ENCODE measurements at regions not wholly inside any gene's neighbourhood (a gene's known extent, or its start where the extent isn't known, plus 50 kb on each side); places are given as distances from the start of the nearest gene placed in this dataset.
"Not testable (repeated sequence)": the region's sequence is repeated elsewhere in the genome, so short reads cannot be mapped to it uniquely, and the experiment has no call there.

GRCh38 chr11:35046681-35047080, 92.3 kb upstream of the CD44 start:
- Histone ChIP-seq H3K27ac (replicated peaks; ENCODE audit: low read length) (no peak overlapping the region), H3K18ac (ENCODE audit: low read length) (no peak overlapping the region), H3K9ac (ENCODE audit: low read depth, low read length, poor library complexity) (no peak overlapping the region), H3K36me3 (replicated peaks in 1 of 2; ENCODE audit: control insufficient read depth in 2 of 2, insufficient read depth in 2 of 2, low read length in 2 of 2) (no peaks in the 10 kb centered on the region), H2BK15ac (ENCODE audit: low read length) (no peak overlapping the region), H4K8ac (ENCODE audit: low read depth, low read length) (no peak overlapping the region), H3K9me3 (replicated peaks in 1 of 2; ENCODE audit: control insufficient read depth in 2 of 2, insufficient read depth in 1 of 2, low read depth in 1 of 2, low read length in 2 of 2) (peaks cover 0 to 4% of the 10 kb centered on the region in 2 donors), H2BK12ac (ENCODE audit: low read length) (no peak overlapping the region), H3K23ac (ENCODE audit: low read depth, low read length, poor library complexity) (no peak overlapping the region), H3K14ac (ENCODE audit: low read length) (no peak overlapping the region), H3K4me1 (ENCODE audit: control insufficient read depth in 2 of 2, insufficient read depth in 1 of 2, low read depth in 1 of 2, low read length in 2 of 2) (no peaks in the 10 kb centered on the region), H2AK5ac (ENCODE audit: low read depth, low read length) (no peak overlapping the region), H2BK5ac (ENCODE audit: low read length) (no peak overlapping the region), H3K4me3 (ENCODE audit: low read length in 2 of 2) (no peak overlapping the region), H4K91ac (ENCODE audit: low read depth, low read length, poor library complexity) (no peak overlapping the region), H3K4ac (ENCODE audit: low read length) (no peak overlapping the region), H3K27me3 (ENCODE audit: control insufficient read depth in 3 of 3, insufficient read depth in 3 of 3, low read depth in 1 of 3, low read length in 3 of 3) (no peaks in the 10 kb centered on the region), H3K4me2 (ENCODE audit: insufficient read depth, low read length, poor library complexity, severe bottlenecking) (no peak overlapping the region), H2BK120ac (ENCODE audit: low read depth, low read length) (no peak overlapping the region), H2AFZ (ENCODE audit: low read length) (no peak overlapping the region), H3K79me1 (ENCODE audit: low read depth, low read length) (no peaks in the 10 kb centered on the region)
- DNase-seq (ENCODE audit: low spot score) = no peak
- no CpG with 5 or more reads among the region's 1 CpG for WGBS, 2 donors (ENCODE audit: extremely low coverage in 2 of 2, insufficient read length in 2 of 2, insufficient replicate concordance in 1 of 2)

GRCh38 chr11:35047179-35047578, 91.8 kb upstream of the CD44 start:
- Histone ChIP-seq H3K27ac (replicated peaks; ENCODE audit: low read length) (no peak overlapping the region), H3K27me3 (ENCODE audit: control insufficient read depth in 3 of 3, insufficient read depth in 3 of 3, low read depth in 1 of 3, low read length in 3 of 3) (no peaks in the 10 kb centered on the region), H2BK15ac (ENCODE audit: low read length) (no peak overlapping the region), H2BK12ac (ENCODE audit: low read length) (no peak overlapping the region), H3K4me1 (ENCODE audit: control insufficient read depth in 2 of 2, insufficient read depth in 1 of 2, low read depth in 1 of 2, low read length in 2 of 2) (no peaks in the 10 kb centered on the region), H3K14ac (ENCODE audit: low read length) (no peak overlapping the region), H3K23ac (ENCODE audit: low read depth, low read length, poor library complexity) (no peak overlapping the region), H2BK5ac (ENCODE audit: low read length) (no peak overlapping the region), H3K4ac (ENCODE audit: low read length) (no peak overlapping the region), H4K91ac (ENCODE audit: low read depth, low read length, poor library complexity) (no peak overlapping the region), H3K4me2 (ENCODE audit: insufficient read depth, low read length, poor library complexity, severe bottlenecking) (no peak overlapping the region), H3K9ac (ENCODE audit: low read depth, low read length, poor library complexity) (no peak overlapping the region), H2BK120ac (ENCODE audit: low read depth, low read length) (no peak overlapping the region), H3K4me3 (ENCODE audit: low read length in 2 of 2) (no peak overlapping the region), H2AFZ (ENCODE audit: low read length) (no peak overlapping the region), H3K18ac (ENCODE audit: low read length) (no peak overlapping the region), H4K8ac (ENCODE audit: low read depth, low read length) (no peak overlapping the region), H3K79me1 (ENCODE audit: low read depth, low read length) (no peaks in the 10 kb centered on the region), H3K36me3 (replicated peaks in 1 of 2; ENCODE audit: control insufficient read depth in 2 of 2, insufficient read depth in 2 of 2, low read length in 2 of 2) (no peaks in the 10 kb centered on the region), H3K9me3 (replicated peaks in 1 of 2; ENCODE audit: control insufficient read depth in 2 of 2, insufficient read depth in 1 of 2, low read depth in 1 of 2, low read length in 2 of 2) (peaks cover 0 to 4% of the 10 kb centered on the region in 2 donors), H2AK5ac (ENCODE audit: low read depth, low read length) (no peak overlapping the region)
- DNase-seq (ENCODE audit: low spot score) = no peak
- WGBS, 2 donors (ENCODE audit: extremely low coverage in 2 of 2, insufficient read length in 2 of 2, insufficient replicate concordance in 1 of 2) = no CpG with 5 or more reads among the region's 1 CpG

GRCh38 chr11:35047769-35048168, 91.2 kb upstream of the CD44 start:
- H3K4me1 ChIP-seq (ENCODE audit: control insufficient read depth in 2 of 2, insufficient read depth in 1 of 2, low read depth in 1 of 2, low read length in 2 of 2) = no peaks in the 10 kb centered on the region
- no peak overlapping the region for H2BK120ac ChIP-seq (ENCODE audit: low read depth, low read length)
- H3K18ac ChIP-seq (ENCODE audit: low read length) = no peak overlapping the region
- H4K91ac ChIP-seq (ENCODE audit: low read depth, low read length, poor library complexity) = no peak overlapping the region
- H2AK5ac ChIP-seq (ENCODE audit: low read depth, low read length) = no peak overlapping the region
- no CpG with 5 or more reads among the region's 2 CpGs for WGBS, 2 donors (ENCODE audit: extremely low coverage in 2 of 2, insufficient read length in 2 of 2, insufficient replicate concordance in 1 of 2)
- no peak overlapping the region for H3K14ac ChIP-seq (ENCODE audit: low read length)
- no peaks in the 10 kb centered on the region for H3K27me3 ChIP-seq (ENCODE audit: control insufficient read depth in 3 of 3, insufficient read depth in 3 of 3, low read depth in 1 of 3, low read length in 3 of 3)
- no peak overlapping the region for H2AFZ ChIP-seq (ENCODE audit: low read length)
- no peak overlapping the region for H2BK12ac ChIP-seq (ENCODE audit: low read length)
- H3K27ac ChIP-seq (replicated peaks; ENCODE audit: low read length) = no peak overlapping the region
- H2BK15ac ChIP-seq (ENCODE audit: low read length) = no peak overlapping the region
- no peak overlapping the region for H3K23ac ChIP-seq (ENCODE audit: low read depth, low read length, poor library complexity)
- H3K36me3 ChIP-seq (replicated peaks in 1 of 2; ENCODE audit: control insufficient read depth in 2 of 2, insufficient read depth in 2 of 2, low read length in 2 of 2) = no peaks in the 10 kb centered on the region
- H3K9me3 ChIP-seq (replicated peaks in 1 of 2; ENCODE audit: control insufficient read depth in 2 of 2, insufficient read depth in 1 of 2, low read depth in 1 of 2, low read length in 2 of 2) = peaks cover 0 to 4% of the 10 kb centered on the region in 2 donors
- H3K9ac ChIP-seq (ENCODE audit: low read depth, low read length, poor library complexity) = no peak overlapping the region
- H2BK5ac ChIP-seq (ENCODE audit: low read length) = no peak overlapping the region
- no peak overlapping the region for H3K4me2 ChIP-seq (ENCODE audit: insufficient read depth, low read length, poor library complexity, severe bottlenecking)
- no peak overlapping the region for H3K4me3 ChIP-seq (ENCODE audit: low read length in 2 of 2)
- no peaks in the 10 kb centered on the region for H3K79me1 ChIP-seq (ENCODE audit: low read depth, low read length)
- no peak overlapping the region for H3K4ac ChIP-seq (ENCODE audit: low read length)
- no peak for DNase-seq (ENCODE audit: low spot score)
- no peak overlapping the region for H4K8ac ChIP-seq (ENCODE audit: low read depth, low read length)

GRCh38 chr11:35048346-35048745, 90.6 kb upstream of the CD44 start:
- no CpG with 5 or more reads among the region's 3 CpGs for WGBS, 2 donors (ENCODE audit: extremely low coverage in 2 of 2, insufficient read length in 2 of 2, insufficient replicate concordance in 1 of 2)
- not testable (repeated sequence) for H3K23ac ChIP-seq (ENCODE audit: low read depth, low read length, poor library complexity); H3K4me3 ChIP-seq (ENCODE audit: low read length in 2 of 2); H3K9ac ChIP-seq (ENCODE audit: low read depth, low read length, poor library complexity); H3K36me3 ChIP-seq (replicated peaks in 1 of 2; ENCODE audit: control insufficient read depth in 2 of 2, insufficient read depth in 2 of 2, low read length in 2 of 2); H2BK5ac ChIP-seq (ENCODE audit: low read length); H3K4ac ChIP-seq (ENCODE audit: low read length); H3K4me1 ChIP-seq (ENCODE audit: control insufficient read depth in 2 of 2, insufficient read depth in 1 of 2, low read depth in 1 of 2, low read length in 2 of 2); H3K79me1 ChIP-seq (ENCODE audit: low read depth, low read length); H2BK120ac ChIP-seq (ENCODE audit: low read depth, low read length); H3K14ac ChIP-seq (ENCODE audit: low read length); H3K27ac ChIP-seq (replicated peaks; ENCODE audit: low read length); H3K9me3 ChIP-seq (replicated peaks in 1 of 2; ENCODE audit: control insufficient read depth in 2 of 2, insufficient read depth in 1 of 2, low read depth in 1 of 2, low read length in 2 of 2); H4K8ac ChIP-seq (ENCODE audit: low read depth, low read length); H2BK15ac ChIP-seq (ENCODE audit: low read length); H2BK12ac ChIP-seq (ENCODE audit: low read length); H3K4me2 ChIP-seq (ENCODE audit: insufficient read depth, low read length, poor library complexity, severe bottlenecking); H2AK5ac ChIP-seq (ENCODE audit: low read depth, low read length); H3K27me3 ChIP-seq (ENCODE audit: control insufficient read depth in 3 of 3, insufficient read depth in 3 of 3, low read depth in 1 of 3, low read length in 3 of 3); DNase-seq (ENCODE audit: low spot score); H4K91ac ChIP-seq (ENCODE audit: low read depth, low read length, poor library complexity); H3K18ac ChIP-seq (ENCODE audit: low read length); H2AFZ ChIP-seq (ENCODE audit: low read length)
